OCI-LY1 (cell line): ENCODE measurements at regions not wholly inside any gene's neighbourhood (a gene's known extent, or its start where the extent isn't known, plus 50 kb on each side); places are given as distances from the start of the nearest gene placed in this dataset.

Experiments
- H2AFZ ChIP-seq: fragments of 200-600 bp; sonication (generic), shearing (Covaris generic); 2 replicates; pipeline ENCODE4 v1.6.0; 2014; ENCODE audit warnings: antibody characterized with exemption, mild to moderate bottlenecking, low read length
- H3F3A ChIP-seq: fragments of 200-600 bp; sonication (generic), shearing (Covaris generic); 2 replicates; pipeline ENCODE4 v1.6.0; 2014; ENCODE audit warnings: mild to moderate bottlenecking, antibody characterized with exemption, low read length, moderate library complexity; ENCODE audit not compliant: insufficient read depth
- H3K27ac ChIP-seq: fragments of 200-600 bp; sonication (generic); 2 replicates; pipeline ENCODE4 v1.5.1; 2014; ENCODE audit warnings: low read length, mixed run types, mild to moderate bottlenecking, low read depth; ENCODE audit not compliant: poor library complexity, severe bottlenecking
- H3K27me3 ChIP-seq: fragments of 200-600 bp; sonication (generic); 2 replicates; pipeline ENCODE4 v1.6.0; 2014; ENCODE audit warnings: antibody characterized with exemption, mild to moderate bottlenecking, low read length, moderate library complexity; ENCODE audit not compliant: insufficient read depth
- H3K36me3 ChIP-seq: fragments of 200-600 bp; sonication (generic); 2 replicates; pipeline ENCODE4 v1.6.1; 2014; ENCODE audit warnings: mild to moderate bottlenecking, antibody characterized with exemption, low read length, moderate library complexity, mixed read lengths; ENCODE audit not compliant: insufficient read depth
- H3K4me1 ChIP-seq: fragments of 200-600 bp; sonication (generic); 2 replicates; pipeline ENCODE4 v1.5.1; 2014; ENCODE audit warnings: mild to moderate bottlenecking, low read length, moderate library complexity; ENCODE audit not compliant: insufficient read depth, severe bottlenecking
- H3K4me2 ChIP-seq: fragments of 200-600 bp; sonication (generic), shearing (Covaris generic); 2 replicates; pipeline ENCODE4 v1.6.1; 2014; ENCODE audit warnings: low read length
- H3K4me3 ChIP-seq: fragments of 200-600 bp; sonication (generic); 2 replicates; pipeline ENCODE4 v1.5.1; 2014; ENCODE audit warnings: low read length, low read depth, mild to moderate bottlenecking, mixed read lengths; ENCODE audit not compliant: poor library complexity, severe bottlenecking
- H3K79me2 ChIP-seq: fragments of 200-600 bp; shearing (Covaris generic); 2 replicates; pipeline ENCODE4 v1.6.1; 2016; ENCODE audit warnings: mixed run types, low read length, mixed read lengths; ENCODE audit not compliant: insufficient read depth
- H3K9ac ChIP-seq: fragments of 200-600 bp; sonication (generic), shearing (Covaris generic); 2 replicates; pipeline ENCODE4 v1.6.1; 2014; ENCODE audit warnings: mild to moderate bottlenecking, low read length, mixed read lengths
- H3K9me2 ChIP-seq: fragments of 200-600 bp; sonication (generic), shearing (Covaris generic); 2 replicates; pipeline ENCODE4 v1.6.1; 2014; ENCODE audit warnings: low read depth, mild to moderate bottlenecking, low read length, mixed read lengths
- H3K9me3 ChIP-seq: fragments of 200-600 bp; shearing (Covaris generic); 2 replicates; pipeline ENCODE4 v1.6.1; 2014; ENCODE audit warnings: low read length, mixed read lengths
- H4K20me1 ChIP-seq: fragments of 200-600 bp; sonication (generic), shearing (Covaris generic); 2 replicates; pipeline ENCODE4 v1.6.0; 2016; ENCODE audit warnings: mild to moderate bottlenecking, low read length; ENCODE audit not compliant: insufficient read depth
- CTCF ChIP-seq: fragments of 200-600 bp; sonication (generic), shearing (Covaris generic); IDR thresholded peaks from 2 replicates; pipeline ENCODE4 v1.5.1; 2017; ENCODE audit warnings: mild to moderate bottlenecking, antibody characterized with exemption, low read length, moderate library complexity, mixed read lengths
- EZH2 ChIP-seq: fragments of 200-600 bp; sonication (generic), shearing (Covaris generic); IDR thresholded peaks from 2 replicates; pipeline ENCODE4 v1.8.0; 2017; ENCODE audit warnings: borderline replicate concordance, mixed run types, mild to moderate bottlenecking, antibody characterized with exemption, low read length, moderate library complexity, mixed read lengths

DNA sequence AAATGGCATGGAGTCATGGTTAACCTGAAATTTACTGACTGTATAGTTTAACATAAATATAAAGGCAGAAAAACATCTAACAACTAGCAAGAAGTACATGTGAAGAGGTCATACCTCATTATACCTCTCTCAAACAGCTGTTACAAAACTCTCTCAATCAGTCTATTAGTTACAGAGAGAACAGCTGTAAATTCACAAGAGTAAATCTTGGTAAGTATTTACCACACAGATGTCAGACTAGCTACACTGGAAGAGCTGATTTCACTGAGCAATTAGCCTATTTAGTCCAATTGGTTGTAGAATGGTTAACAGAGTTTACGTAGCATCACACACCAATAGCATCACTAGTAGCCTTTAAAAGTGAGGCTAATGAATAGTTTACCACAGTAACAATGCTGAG is 463.4 kb upstream of the USP15 start:
- Histone ChIP-seq H3K36me3 (no peaks in the 10 kb centered on the region), H3K27ac (no peak overlapping the region), H3K9ac (no peak overlapping the region), H3K4me3 (no peak overlapping the region), H3K9me3 (no peaks in the 10 kb centered on the region), H2AFZ (no peak overlapping the region), H3K79me2 (no peaks in the 10 kb centered on the region), H3F3A (no peaks in the 10 kb centered on the region), H3K27me3 (no peaks in the 10 kb centered on the region), H4K20me1 (no peaks in the 10 kb centered on the region), H3K4me2 (no peak overlapping the region), H3K9me2 (no peaks in the 10 kb centered on the region), H3K4me1 (no peaks in the 10 kb centered on the region)
- TF ChIP-seq CTCF (no peak), EZH2 (no peak)

DNA sequence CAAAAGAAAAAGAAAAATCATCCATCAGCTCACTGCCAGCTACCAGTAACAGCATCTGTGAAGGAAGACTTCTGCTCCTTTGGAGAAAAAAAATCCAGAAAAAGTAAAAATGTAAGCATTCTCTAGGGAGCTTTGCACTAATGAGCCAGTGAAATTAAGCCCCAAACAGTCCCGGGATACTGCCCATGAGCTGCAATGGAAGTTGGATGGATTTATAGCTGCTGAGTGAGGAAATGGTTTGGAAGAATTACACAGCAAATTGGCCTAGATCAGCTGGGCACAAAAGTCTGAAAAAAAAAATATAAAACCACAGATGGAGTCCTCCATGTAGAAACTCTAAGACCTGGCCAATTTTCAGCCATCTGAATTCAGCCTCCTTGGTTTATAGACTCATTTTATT is 462.9 kb upstream of the USP15 start:
- Histone ChIP-seq H3K4me2 (no peak overlapping the region), H3K27ac (no peak overlapping the region), H3K4me3 (no peak overlapping the region), H3K9me2 (no peaks in the 10 kb centered on the region), H3K36me3 (no peaks in the 10 kb centered on the region), H3K9ac (no peak overlapping the region), H3F3A (no peaks in the 10 kb centered on the region), H3K27me3 (no peaks in the 10 kb centered on the region), H2AFZ (no peak overlapping the region), H3K9me3 (no peaks in the 10 kb centered on the region), H3K4me1 (no peaks in the 10 kb centered on the region), H4K20me1 (no peaks in the 10 kb centered on the region), H3K79me2 (no peaks in the 10 kb centered on the region)
- TF ChIP-seq EZH2 (no peak), CTCF (no peak)

GRCh38 chr12:61798778-61799177 is 461.4 kb upstream of the USP15 start:
- Histone ChIP-seq H3K4me2 (no peak overlapping the region), H3K9me2 (no peaks in the 10 kb centered on the region), H3K4me1 (no peaks in the 10 kb centered on the region), H3K36me3 (no peaks in the 10 kb centered on the region), H3K27me3 (no peaks in the 10 kb centered on the region), H3K27ac (no peak overlapping the region), H3K79me2 (no peaks in the 10 kb centered on the region), H2AFZ (no peak overlapping the region), H3K4me3 (no peak overlapping the region), H3F3A (no peaks in the 10 kb centered on the region), H3K9ac (no peak overlapping the region), H4K20me1 (no peaks in the 10 kb centered on the region), H3K9me3 (no peaks in the 10 kb centered on the region)
- no peak for TF ChIP-seq CTCF
- TF ChIP-seq EZH2: no peak
